ENCODE measurements at regions not wholly inside any gene's neighbourhood (a gene's known extent, or its start where the extent isn't known, plus 50 kb on each side); places are given as distances from the start of the nearest gene placed in this dataset.

DNA sequence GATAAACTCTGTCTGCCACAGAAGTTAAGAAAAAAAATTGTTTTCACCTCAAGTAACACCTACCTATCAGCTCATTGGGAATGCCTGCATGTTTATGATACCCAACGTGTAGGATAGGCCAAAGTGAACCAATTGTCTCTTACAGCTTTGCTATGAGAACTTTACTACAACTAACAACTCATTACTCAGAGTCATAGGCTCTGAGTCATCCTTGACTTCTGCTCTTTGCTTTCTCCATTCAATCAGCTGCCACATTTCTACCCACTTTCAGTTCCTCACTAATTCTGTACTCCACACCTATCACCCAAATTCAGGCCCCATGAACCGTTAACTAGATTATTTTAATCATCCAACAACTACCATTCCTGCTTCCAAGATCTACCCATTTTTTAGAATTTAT, 843.9 kb downstream of the TUSC7 start (continued):
- no peak for TF ChIP-seq REST (IDR thresholded peaks at IDR 0.05; ENCODE audit: unreplicated experiment)
- TF ChIP-seq, protein P1, sequence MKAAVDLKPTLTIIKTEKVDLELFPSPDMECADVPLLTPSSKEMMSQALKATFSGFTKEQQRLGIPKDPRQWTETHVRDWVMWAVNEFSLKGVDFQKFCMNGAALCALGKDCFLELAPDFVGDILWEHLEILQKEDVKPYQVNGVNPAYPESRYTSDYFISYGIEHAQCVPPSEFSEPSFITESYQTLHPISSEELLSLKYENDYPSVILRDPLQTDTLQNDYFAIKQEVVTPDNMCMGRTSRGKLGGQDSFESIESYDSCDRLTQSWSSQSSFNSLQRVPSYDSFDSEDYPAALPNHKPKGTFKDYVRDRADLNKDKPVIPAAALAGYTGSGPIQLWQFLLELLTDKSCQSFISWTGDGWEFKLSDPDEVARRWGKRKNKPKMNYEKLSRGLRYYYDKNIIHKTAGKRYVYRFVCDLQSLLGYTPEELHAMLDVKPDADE (IDR thresholded peaks at IDR 0.05) = no peak

- no peaks in the 10 kb centered on the region for H4K20me1 ChIP-seq (replicated peaks; ENCODE audit: insufficient read depth)
- no peaks in the 10 kb centered on the region for H3K36me3 ChIP-seq (ENCODE audit: insufficient read depth)
- H2AFZ ChIP-seq = no peak overlapping the region
- Mint-ChIP-seq H3K27ac (no peak overlapping the region), H3K36me3 (ENCODE audit: low read depth) (no peaks in the 10 kb centered on the region), H3K27me3 (ENCODE audit: insufficient read depth, low read depth, poor library complexity) (no peaks in the 10 kb centered on the region), H3K4me3 (no peak overlapping the region), H3K9me3 (no peaks in the 10 kb centered on the region), H3K4me1 (no peaks in the 10 kb centered on the region)
- H3K27me3 ChIP-seq (ENCODE audit: insufficient read depth) = no peaks in the 10 kb centered on the region
- DNase-seq (ENCODE audit: low spot score) = peak; percentile 7
- H3K4me2 ChIP-seq = no peak overlapping the region
- H3K4me1 ChIP-seq (ENCODE audit: insufficient read depth) = no peaks in the 10 kb centered on the region
- no peak overlapping the region for H3K27ac ChIP-seq (ENCODE audit: low read depth)
- H3F3A ChIP-seq (replicated peaks; ENCODE audit: low read depth) = no peaks in the 10 kb centered on the region
- no peaks in the 10 kb centered on the region for H3K79me2 ChIP-seq (replicated peaks; ENCODE audit: insufficient read depth)
- H3K4me3 ChIP-seq = no peak overlapping the region
- no peak for ATAC-seq
- no peaks in the 10 kb centered on the region for H3K9me2 ChIP-seq (ENCODE audit: insufficient read depth)
- TF ChIP-seq, protein P1 (IDR thresholded peaks at IDR 0.05) = no peak
- TF ChIP-seq EZH2phosphoT487 (IDR thresholded peaks at IDR 0.05; ENCODE audit: unreplicated experiment) = no peak
- TF ChIP-seq ZNF114 (CRISPR knock-in tag; IDR thresholded peaks at IDR 0.05) = no peak
- no peak for TF ChIP-seq REST (IDR thresholded peaks at IDR 0.05; ENCODE audit: unreplicated experiment)
- no peak for TF ChIP-seq EZH2 (IDR thresholded peaks at IDR 0.05; ENCODE audit: low read depth, unreplicated experiment)
- no peak for TF ChIP-seq JUNB (IDR thresholded peaks at IDR 0.05; ENCODE audit: unreplicated experiment)
- TF ChIP-seq POLR2AphosphoS5 (IDR thresholded peaks at IDR 0.05; ENCODE audit: low read depth) = no peak
- TF ChIP-seq NANOG (IDR thresholded peaks at IDR 0.05; ENCODE audit: borderline replicate concordance) = no peak
Measured at GRCh38 chr3:117556646-117557407, 847.2 kb downstream of the TUSC7 start.

Data from GM23338 (cell line).